GM12875 (cell line): ENCODE measurements at regions not wholly inside any gene's neighbourhood (a gene's known extent, or its start where the extent isn't known, plus 50 kb on each side); places are given as distances from the start of the nearest gene placed in this dataset.

Source experiments
- H3K4me3 ChIP-seq: one replicate; pipeline ENCODE4 v1.5.1; 2011; ENCODE audit warnings: low read depth, low read length, control low read depth
- CTCF ChIP-seq: IDR thresholded peaks from 2 replicates; pipeline ENCODE4 v1.5.1; 2011; ENCODE audit warnings: low read depth, mild to moderate bottlenecking, control low read depth, inconsistent platforms, low read length, moderate library complexity, borderline replicate concordance; ENCODE audit not compliant: insufficient read depth

- TF ChIP-seq CTCF = no peak
Observed at GRCh38 chr19:28874742-28875141, 338.2 kb downstream of the UQCRFS1 start.

GRCh38 chr19:28873301-28873700, 339.6 kb downstream of the UQCRFS1 start:
- no peak for TF ChIP-seq CTCF
- H3K4me3 ChIP-seq = no peak overlapping the region

More at GRCh38 chr19:28874742-28875141, 338.2 kb downstream of the UQCRFS1 start:
- no peak overlapping the region for H3K4me3 ChIP-seq

GRCh38 chr19:28871099-28871725, 341.7 kb downstream of the UQCRFS1 start:
- H3K4me3 ChIP-seq = no peak overlapping the region
- TF ChIP-seq CTCF = no peak

- no peak overlapping the region for H3K4me3 ChIP-seq
- no peak for TF ChIP-seq CTCF
Observed at GRCh38 chr19:28869459-28869858, 343.5 kb downstream of the UQCRFS1 start.

- no peak for TF ChIP-seq CTCF
- no peak overlapping the region for H3K4me3 ChIP-seq
Observed at GRCh38 chr19:28868836-28869235, 344.1 kb downstream of the UQCRFS1 start.

GRCh38 chr19:28867978-28868377, 345.0 kb downstream of the UQCRFS1 start:
- no peak for TF ChIP-seq CTCF
- H3K4me3 ChIP-seq = no peak overlapping the region

- no peak for TF ChIP-seq CTCF
- H3K4me3 ChIP-seq = no peak overlapping the region
Observed at GRCh38 chr19:28864577-28865042, 348.3 kb downstream of the UQCRFS1 start.
